Activated T-cell treated with anti-CD3 and anti-CD28 coated beads, Interleukin-2, amount 50 U/mL, for 1 hour (primary cell): ENCODE measurements at regions not wholly inside any gene's neighbourhood (a gene's known extent, or its start where the extent isn't known, plus 50 kb on each side); places are given as distances from the start of the nearest gene placed in this dataset.

Experiments
- DNase-seq: peaks from one replicate; pipeline ENCODE4 v3.0.0-alpha.2; 2020

- DNase-seq, result no peak
These were observed 161.8 kb upstream of the MEF2C start for GRCh38 chr5:89044674-89045200.

- DNase-seq, result no peak
These were observed 160.7 kb upstream of the MEF2C start for GRCh38 chr5:89043676-89044075.

- DNase-seq, result no peak
These were observed 159.8 kb upstream of the MEF2C start for GRCh38 chr5:89042746-89043145.

- no peak for DNase-seq
These were observed 159.0 kb upstream of the MEF2C start for GRCh38 chr5:89041976-89042375.

GRCh38 chr5:89041249-89041779 lies 158.3 kb upstream of the MEF2C start:
- DNase-seq, result no peak

GRCh38 chr5:89036704-89037489 lies 153.9 kb upstream of the MEF2C start:
- DNase-seq, result no peak

GRCh38 chr5:89036166-89036565 lies 153.2 kb upstream of the MEF2C start:
- no peak for DNase-seq

- DNase-seq, result no peak
These were observed 151.6 kb upstream of the MEF2C start for GRCh38 chr5:89034588-89034987.

- no peak for DNase-seq
These were observed 147.8 kb upstream of the MEF2C start for GRCh38 chr5:89030798-89031197.

GRCh38 chr5:89028595-89029285 lies 145.8 kb upstream of the MEF2C start:
- no peak for DNase-seq

GRCh38 chr5:89024045-89024444 lies 141.1 kb upstream of the MEF2C start:
- no peak for DNase-seq

GRCh38 chr5:89020926-89021610 lies 138.1 kb upstream of the MEF2C start:
- DNase-seq, result no peak

GRCh38 chr5:89016741-89017303 lies 133.8 kb upstream of the MEF2C start:
- DNase-seq, result no peak

GRCh38 chr5:89015409-89015808 lies 132.4 kb upstream of the MEF2C start:
- DNase-seq, result no peak

GRCh38 chr5:89011778-89012711 lies 129.1 kb upstream of the MEF2C start:
- no peak for DNase-seq

GRCh38 chr5:89010512-89010911 lies 127.5 kb upstream of the MEF2C start:
- no peak for DNase-seq

- no peak for DNase-seq
These were observed 125.3 kb upstream of the MEF2C start for GRCh38 chr5:89008291-89008690.

GRCh38 chr5:89005990-89006389 lies 123.0 kb upstream of the MEF2C start:
- no peak for DNase-seq

- DNase-seq, result no peak
These were observed 121.4 kb upstream of the MEF2C start for GRCh38 chr5:89004379-89004778.

GRCh38 chr5:89003563-89004036 lies 120.6 kb upstream of the MEF2C start:
- DNase-seq, result no peak

GRCh38 chr5:88999853-89000252 lies 116.9 kb upstream of the MEF2C start:
- no peak for DNase-seq

GRCh38 chr5:88997937-88998336 lies 115.0 kb upstream of the MEF2C start:
- DNase-seq, result no peak
